Gastrocnemius medialis (tissue), 4 donors: ENCODE measurements at regions not wholly inside any gene's neighbourhood (a gene's known extent, or its start where the extent isn't known, plus 50 kb on each side); places are given as distances from the start of the nearest gene placed in this dataset.

Experiments
- ATAC-seq, 2 donors: fragments of 150-250 bp; one replicate each; pipeline ENCODE4 v1.9.1; 2016
- DNase-seq, 2 donors: peaks; one replicate each; pipeline ENCODE4 v3.0.0-alpha.2; 2019
- H3K27ac ChIP-seq, 4 donors: fragments of 200-600 bp; sonication (generic); 1 replicate in 1 of 4; 2 replicates in 3 of 4; pipeline ENCODE4 v1.5.1; 2016 to 2018; ENCODE audit warnings: mild to moderate bottlenecking in 2 of 4, moderate library complexity in 1 of 4
- H3K27me3 ChIP-seq, 3 donors: fragments of 200-600 bp; sonication (generic) in 2 of 3; 1 replicate in 1 of 3; 2 replicates in 2 of 3; pipeline versions ENCODE4 v1.5.1 to v1.6.0; 2016 to 2019; ENCODE audit warnings: mild to moderate bottlenecking in 1 of 3, moderate library complexity in 1 of 3
- H3K36me3 ChIP-seq, 2 donors: fragments of 200-600 bp; sonication (generic) in 1 of 2; one replicate each; pipeline ENCODE4 v1.5.1; 2017 to 2018
- H3K4me1 ChIP-seq, 2 donors: fragments of 200-600 bp; sonication (generic) in 1 of 2; one replicate each; pipeline ENCODE4 v1.5.1; 2016 to 2017; ENCODE audit warnings: mild to moderate bottlenecking in 2 of 2
- H3K4me3 ChIP-seq, 4 donors: fragments of 200-600 bp; sonication (generic) in 3 of 4; 1 replicate in 1 of 4; 2 replicates in 3 of 4; pipeline ENCODE4 v1.5.1; 2016 to 2019; ENCODE audit warnings: mild to moderate bottlenecking in 2 of 4
- H3K9me3 ChIP-seq, 3 donors: fragments of 200-600 bp; sonication (generic) in 2 of 3; 1 replicate in 1 of 3; 2 replicates in 2 of 3; pipeline ENCODE4 v1.5.1; 2016 to 2019
- POLR2A ChIP-seq, 2 donors: fragments of 450-650 bp; IDR thresholded peaks; one replicate each; pipeline ENCODE4 v1.6.1; 2017; ENCODE audit warnings: antibody characterized with exemption in 2 of 2, mild to moderate bottlenecking in 2 of 2, moderate library complexity in 2 of 2
- in situ Hi-C, 4 donors: fragments of 200-750 bp; cut with MboI; loops; one replicate each; pipeline versions ENCODE4 v1.15.0 to v1.8.0; 2017; ENCODE audit warnings: low sequenced_read_pairs in 4 of 4
- intact Hi-C: fragments of 100-400 bp; cut with DNase I; formaldehyde crosslinking; loops from one replicate; pipeline ENCODE4 v1.15.1; 2023; ENCODE audit warnings: low total_unique reads
- TF ChIP-seq, protein P1 (sequence below), 5 experiments: fragments of 450-650 bp in 3 of 5; fragments of 200-600 bp in 2 of 5; sonication (generic) in 2 of 5; IDR thresholded peaks in 4 of 5; conservative IDR thresholded peaks in 1 of 5; 1 replicate in 4 of 5; 2 replicates in 1 of 5; pipeline ENCODE4 v1.5.1; 2016 to 2019; ENCODE audit warnings: antibody characterized with exemption in 5 of 5, mild to moderate bottlenecking in 3 of 5, moderate library complexity in 3 of 5

- in situ Hi-C loops = loop anchor here in 1 of 4 donors (25.0 kb wide), 1 partner anchor 104 kb away; no protein-coding TSS in a partner anchor
- DNase-seq (no peak), ATAC-seq (no peak)
- H3K4me1 ChIP-seq = no peaks in the 10 kb centered on the region
- H3K27me3 ChIP-seq = no peaks in the 10 kb centered on the region
- no peak overlapping the region for H3K4me3 ChIP-seq
- TF ChIP-seq, protein P1, sequence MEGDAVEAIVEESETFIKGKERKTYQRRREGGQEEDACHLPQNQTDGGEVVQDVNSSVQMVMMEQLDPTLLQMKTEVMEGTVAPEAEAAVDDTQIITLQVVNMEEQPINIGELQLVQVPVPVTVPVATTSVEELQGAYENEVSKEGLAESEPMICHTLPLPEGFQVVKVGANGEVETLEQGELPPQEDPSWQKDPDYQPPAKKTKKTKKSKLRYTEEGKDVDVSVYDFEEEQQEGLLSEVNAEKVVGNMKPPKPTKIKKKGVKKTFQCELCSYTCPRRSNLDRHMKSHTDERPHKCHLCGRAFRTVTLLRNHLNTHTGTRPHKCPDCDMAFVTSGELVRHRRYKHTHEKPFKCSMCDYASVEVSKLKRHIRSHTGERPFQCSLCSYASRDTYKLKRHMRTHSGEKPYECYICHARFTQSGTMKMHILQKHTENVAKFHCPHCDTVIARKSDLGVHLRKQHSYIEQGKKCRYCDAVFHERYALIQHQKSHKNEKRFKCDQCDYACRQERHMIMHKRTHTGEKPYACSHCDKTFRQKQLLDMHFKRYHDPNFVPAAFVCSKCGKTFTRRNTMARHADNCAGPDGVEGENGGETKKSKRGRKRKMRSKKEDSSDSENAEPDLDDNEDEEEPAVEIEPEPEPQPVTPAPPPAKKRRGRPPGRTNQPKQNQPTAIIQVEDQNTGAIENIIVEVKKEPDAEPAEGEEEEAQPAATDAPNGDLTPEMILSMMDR (IDR thresholded peaks at IDR 0.05 in 4 of 5, conservative IDR thresholded peaks at IDR 0.05 in 1 of 5) = no peak
- TF ChIP-seq POLR2A (IDR thresholded peaks at IDR 0.05) = no peak
- H3K36me3 ChIP-seq = no peaks in the 10 kb centered on the region
- H3K9me3 ChIP-seq = no peaks in the 10 kb centered on the region
- intact Hi-C loops = no loop called here
- H3K27ac ChIP-seq = no peak overlapping the region
These were observed 73.1 kb upstream of the TAF1L start for GRCh38 chr9:32708480-32709150.

DNA sequence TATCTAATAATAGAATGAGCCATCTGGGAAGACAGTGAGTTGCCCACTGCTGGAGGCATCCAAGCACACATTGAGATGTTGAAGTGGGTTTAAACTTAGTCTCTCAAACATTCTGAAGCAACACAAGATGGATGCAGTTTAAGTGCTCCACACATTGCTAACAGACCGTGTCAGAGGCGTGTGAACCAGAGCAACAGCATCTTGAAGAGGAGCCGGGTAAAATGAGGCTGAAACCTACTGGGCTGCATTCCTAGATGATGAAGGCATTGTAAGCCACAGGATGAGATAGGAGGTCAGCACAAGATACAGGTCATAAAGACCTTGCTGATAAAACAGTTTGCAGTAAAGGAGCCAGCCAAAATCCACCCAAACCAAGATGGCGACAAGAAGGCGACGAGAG lies 73.5 kb upstream of the TMEM215 start:
- Histone ChIP-seq H3K27ac (no peak overlapping the region), H3K4me1 (no peaks in the 10 kb centered on the region), H3K27me3 (no peaks in the 10 kb centered on the region), H3K9me3 (no peaks in the 10 kb centered on the region), H3K4me3 (no peak overlapping the region), H3K36me3 (no peaks in the 10 kb centered on the region)
- intact Hi-C loops = no loop called here
- no peak for ATAC-seq
- in situ Hi-C loops = loop anchor here in 1 of 4 donors (25.0 kb wide), 1 partner anchor 102 kb away; no protein-coding TSS in a partner anchor
- no peak for DNase-seq
- TF ChIP-seq, protein P1 (IDR thresholded peaks at IDR 0.05 in 4 of 5, conservative IDR thresholded peaks at IDR 0.05 in 1 of 5) = no peak
- no peak for TF ChIP-seq POLR2A (IDR thresholded peaks at IDR 0.05)

DNA sequence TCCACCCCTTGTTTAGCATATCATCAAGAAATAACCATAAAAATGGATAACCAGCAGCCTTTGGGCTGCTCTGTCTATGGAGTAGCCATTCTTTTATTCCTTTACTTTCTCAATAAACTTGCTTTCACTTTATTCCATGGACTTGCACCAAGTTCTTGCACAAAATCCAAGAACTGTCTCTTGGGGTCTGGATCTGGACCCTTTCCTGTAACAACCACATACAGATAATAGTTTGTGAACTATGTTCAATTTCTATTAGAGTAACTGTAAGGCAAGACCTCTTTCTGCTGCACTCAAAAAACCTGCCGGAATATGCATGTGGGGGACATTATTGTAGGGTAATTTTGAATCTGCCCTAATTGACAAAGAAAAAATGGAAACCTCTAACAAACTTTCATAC lies 66.9 kb upstream of the TMEM215 start:
- H3K36me3 ChIP-seq = no peaks in the 10 kb centered on the region
- ATAC-seq (no peak), DNase-seq (no peak)
- H3K27me3 ChIP-seq = no peaks in the 10 kb centered on the region
- no peak overlapping the region for H3K27ac ChIP-seq
- no peaks in the 10 kb centered on the region for H3K4me1 ChIP-seq
- no peaks in the 10 kb centered on the region for H3K9me3 ChIP-seq
- intact Hi-C loops = no loop called here
- in situ Hi-C loops = loop anchor here in 1 of 4 donors (25.0 kb wide), 1 partner anchor 96 kb away; no protein-coding TSS in a partner anchor
- no peak for TF ChIP-seq POLR2A (IDR thresholded peaks at IDR 0.05)
- TF ChIP-seq, protein P1 (IDR thresholded peaks at IDR 0.05 in 4 of 5, conservative IDR thresholded peaks at IDR 0.05 in 1 of 5) = no peak
- no peak overlapping the region for H3K4me3 ChIP-seq

DNA sequence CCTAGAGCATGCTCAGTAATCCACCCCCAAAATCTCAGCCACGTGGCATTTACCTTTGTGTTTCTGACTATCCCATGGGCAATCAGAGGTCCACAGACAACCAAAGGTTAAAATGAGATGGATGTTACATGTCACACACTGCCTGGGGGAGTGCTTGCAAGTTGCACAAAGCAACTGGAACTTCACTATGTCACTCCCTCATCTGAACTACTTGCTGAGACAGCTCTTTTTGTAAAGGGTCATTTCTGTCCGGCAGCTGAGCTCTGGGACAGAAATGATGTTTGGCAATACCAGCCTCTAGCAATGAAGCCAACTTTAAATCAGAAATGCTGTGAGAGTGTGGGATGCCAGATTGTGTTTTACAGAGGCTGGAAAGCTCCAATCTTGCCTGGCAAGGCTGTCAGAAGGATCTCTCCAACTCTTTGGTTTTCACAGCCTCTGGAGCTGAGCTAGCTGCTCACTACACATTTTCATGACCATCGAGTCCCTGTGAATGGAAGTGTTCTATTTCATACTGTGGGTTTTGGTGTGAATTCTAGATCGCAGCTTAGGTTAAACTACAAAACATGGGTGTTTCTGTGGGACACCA lies 66.3 kb upstream of the TMEM215 start:
- DNase-seq (no peak), ATAC-seq (no peak)
- intact Hi-C loops = no loop called here
- no peak overlapping the region for H3K27ac ChIP-seq
- H3K27me3 ChIP-seq = no peaks in the 10 kb centered on the region
- in situ Hi-C loops = loop anchor here in 1 of 4 donors (25.0 kb wide), 1 partner anchor 95 kb away; no protein-coding TSS in a partner anchor
- H3K9me3 ChIP-seq = no peaks in the 10 kb centered on the region
- TF ChIP-seq, protein P1 (IDR thresholded peaks at IDR 0.05 in 4 of 5, conservative IDR thresholded peaks at IDR 0.05 in 1 of 5) = no peak
- no peak for TF ChIP-seq POLR2A (IDR thresholded peaks at IDR 0.05)
- no peaks in the 10 kb centered on the region for H3K4me1 ChIP-seq
- no peak overlapping the region for H3K4me3 ChIP-seq
- no peaks in the 10 kb centered on the region for H3K36me3 ChIP-seq
